ENCODE measurements at regions not wholly inside any gene's neighbourhood (a gene's known extent, or its start where the extent isn't known, plus 50 kb on each side); places are given as distances from the start of the nearest gene placed in this dataset.

- no peak for DNase-seq
Observed at GRCh38 chr2:236692937-236693336, 123.3 kb downstream of the ACKR3 start.

GRCh38 chr2:236693531-236693930 lies 123.9 kb downstream of the ACKR3 start:
- no peak for DNase-seq

- DNase-seq = no peak
Observed at GRCh38 chr2:236694146-236694888, 124.7 kb downstream of the ACKR3 start.

- DNase-seq = no peak
Observed at GRCh38 chr2:236696834-236697233, 127.2 kb downstream of the ACKR3 start.

GRCh38 chr2:236698016-236698627 lies 128.5 kb downstream of the ACKR3 start:
- DNase-seq = no peak

DNA sequence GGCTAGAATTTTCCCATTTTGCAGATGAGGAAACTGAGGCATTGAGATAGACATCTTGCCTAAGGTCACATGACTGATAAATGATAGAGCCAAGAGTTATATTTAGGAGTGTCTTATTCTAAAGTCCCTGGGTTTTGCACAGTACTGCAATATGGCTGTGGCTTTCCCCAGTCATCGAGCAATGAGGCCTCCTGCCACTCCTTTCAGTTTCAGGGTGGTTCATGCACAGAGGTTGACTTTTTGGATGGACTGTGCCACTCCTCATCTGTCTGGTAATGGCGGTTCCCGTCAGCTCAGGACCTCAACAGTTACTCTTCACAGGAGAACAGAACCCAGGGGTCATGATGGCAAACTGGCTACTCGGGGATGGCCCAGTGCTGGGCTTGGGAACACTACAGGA lies 131.1 kb downstream of the ACKR3 start:
- DNase-seq = no peak

- DNase-seq = no peak
Observed at GRCh38 chr2:236702657-236703372, 133.2 kb downstream of the ACKR3 start.

DNA sequence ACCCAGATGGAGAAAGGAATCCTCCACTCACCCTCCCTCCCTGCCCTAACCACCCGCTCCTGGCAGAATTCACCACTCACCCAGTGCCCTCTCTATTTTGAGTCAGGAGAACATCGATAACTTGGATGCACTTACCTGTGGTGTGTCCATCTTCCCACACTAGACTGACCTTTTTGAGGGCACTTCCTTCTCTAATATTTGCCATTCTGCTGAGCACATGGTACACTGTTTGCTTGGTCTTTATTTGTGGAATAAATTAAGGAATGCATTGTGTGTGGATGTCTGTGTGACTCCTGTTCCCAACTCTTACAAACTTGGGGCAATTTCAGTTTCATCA lies 133.7 kb downstream of the ACKR3 start:
- no peak for DNase-seq

DNA sequence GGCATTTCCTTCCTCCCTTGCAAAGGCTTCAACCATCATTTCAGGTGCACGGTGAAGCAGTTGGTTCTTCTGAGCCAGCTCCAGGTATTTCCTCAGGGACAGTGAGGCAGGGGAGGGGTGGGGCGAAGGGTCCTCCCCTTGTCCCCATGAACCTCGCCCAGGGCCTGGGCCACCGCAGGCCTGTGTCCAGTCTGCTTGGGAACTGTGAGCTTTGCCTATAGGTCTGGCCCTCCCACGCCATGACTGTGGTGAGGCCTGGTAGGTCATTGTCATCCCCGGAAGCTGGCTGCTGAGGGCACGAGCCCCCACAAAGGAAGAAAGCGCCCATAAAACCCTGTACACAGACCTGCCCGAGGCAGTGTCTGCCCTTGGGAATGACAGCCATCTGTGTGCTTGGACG lies 134.3 kb downstream of the ACKR3 start:
- DNase-seq = no peak

GRCh38 chr2:236704887-236705286 lies 135.3 kb downstream of the ACKR3 start:
- no peak for DNase-seq

DNA sequence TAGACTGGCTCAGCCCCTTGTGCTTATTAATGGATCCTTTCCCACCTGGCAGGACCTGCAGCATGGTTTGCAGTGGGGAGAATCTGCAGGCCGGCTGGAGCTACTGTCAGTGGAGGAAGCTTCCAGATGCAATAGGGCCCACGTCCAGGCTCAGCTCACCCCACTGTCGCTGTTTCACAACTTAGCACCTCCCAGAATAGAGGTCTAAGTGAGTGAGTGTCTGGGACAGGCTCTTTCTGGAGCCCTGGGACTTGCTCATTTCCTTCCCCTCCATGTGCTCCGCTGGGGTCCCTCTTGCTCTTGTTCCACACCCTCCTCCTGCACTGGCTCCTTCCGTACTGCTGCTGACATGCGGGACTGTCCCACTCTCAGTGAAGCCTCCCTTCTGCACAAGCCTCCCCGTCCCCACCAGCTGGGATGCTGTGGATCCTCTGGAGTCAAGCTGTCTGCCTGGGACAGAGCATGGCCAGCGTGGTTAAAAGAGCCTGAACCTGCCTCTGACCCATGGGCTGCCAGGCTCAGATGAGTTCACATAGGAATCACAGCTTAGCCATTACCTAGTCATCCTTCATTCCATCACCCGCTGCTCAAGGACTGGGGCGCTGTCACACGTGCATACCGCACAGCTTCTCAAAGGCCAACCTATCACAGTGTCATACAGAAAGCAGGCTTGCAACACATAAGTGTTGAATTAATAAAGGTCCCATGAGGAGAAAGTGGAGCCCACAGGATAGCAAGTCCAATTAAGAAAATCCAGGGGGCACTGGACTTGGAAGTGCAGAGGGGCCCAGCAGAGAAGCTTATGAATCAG lies 135.9 kb downstream of the ACKR3 start:
- no peak for DNase-seq

GRCh38 chr2:236706288-236706687 lies 136.7 kb downstream of the ACKR3 start:
- no peak for DNase-seq

- no peak for DNase-seq
Observed at GRCh38 chr2:236706803-236707202, 137.2 kb downstream of the ACKR3 start.

DNA sequence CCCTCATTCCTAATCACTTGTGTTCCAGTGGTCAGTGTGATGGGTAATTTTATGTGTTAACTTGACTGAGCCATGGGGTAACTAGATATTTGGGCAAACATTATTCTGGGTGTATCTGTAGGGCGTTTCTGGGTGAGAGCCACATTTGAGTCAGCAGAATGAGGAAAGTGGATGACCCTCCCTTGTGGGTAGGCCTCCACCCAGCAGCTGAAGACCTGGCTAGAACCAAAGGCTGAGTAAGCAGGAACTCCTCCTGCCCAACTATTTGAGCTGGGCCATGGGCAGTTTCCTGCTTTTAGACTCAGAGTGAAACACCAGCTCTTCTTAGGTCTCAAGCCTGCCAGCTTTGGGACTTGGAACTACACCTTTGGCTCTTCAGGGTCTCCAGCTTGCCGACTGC lies 141.8 kb downstream of the ACKR3 start:
- peak; percentile 51 for DNase-seq

- DNase-seq = peak; percentile 72
Observed at GRCh38 chr2:236712304-236712703, 142.7 kb downstream of the ACKR3 start.

GRCh38 chr2:236712961-236713673 lies 143.5 kb downstream of the ACKR3 start:
- DNase-seq = no peak

- peak; percentile 56 for DNase-seq
Observed at GRCh38 chr2:236714080-236714479, 144.5 kb downstream of the ACKR3 start.

- DNase-seq = peak; percentile 29
Observed at GRCh38 chr2:236715077-236715476, 145.5 kb downstream of the ACKR3 start.

DNA sequence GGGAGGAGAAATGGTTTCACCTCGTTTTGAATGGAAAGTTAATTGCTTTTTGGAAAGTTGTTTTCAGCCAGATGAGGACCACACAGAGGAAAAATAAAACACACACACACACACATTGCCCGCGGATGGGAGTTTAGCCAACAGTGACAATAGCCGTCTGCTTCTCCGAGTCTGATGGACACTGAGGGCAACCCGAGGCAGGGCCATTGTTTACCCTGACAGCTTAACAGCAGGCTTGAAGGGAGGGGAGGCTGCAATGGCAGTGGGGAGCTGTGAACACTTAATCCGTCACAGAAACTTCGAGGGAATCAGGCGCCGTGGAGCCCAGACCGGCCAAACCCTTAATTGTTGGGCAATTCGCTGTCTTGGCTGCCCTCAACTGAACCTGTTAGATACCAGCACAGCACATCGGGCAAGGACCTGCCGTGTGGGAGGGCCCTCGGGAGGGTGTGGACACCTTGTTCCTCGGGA lies 145.9 kb downstream of the ACKR3 start:
- no peak for DNase-seq

- DNase-seq = no peak
Observed at GRCh38 chr2:236717120-236717519, 147.5 kb downstream of the ACKR3 start.

- no peak for DNase-seq
Observed at GRCh38 chr2:236717729-236718128, 148.1 kb downstream of the ACKR3 start.

Measured in fibroblast of skin of back (primary cell).